ENCODE measurements at regions not wholly inside any gene's neighbourhood (a gene's known extent, or its start where the extent isn't known, plus 50 kb on each side); places are given as distances from the start of the nearest gene placed in this dataset.

GRCh38 chr9:129398961-129399633, 221.0 kb upstream of the IER5L start:
- no peaks in the 10 kb centered on the region for H3K36me3 ChIP-seq (ENCODE audit: control insufficient read depth in 4 of 4, insufficient read depth in 3 of 4, low read depth in 1 of 4, low read length in 3 of 4)
- DNase-seq (ENCODE audit: low spot score), result no peak
- no peaks in the 10 kb centered on the region for H3K27me3 ChIP-seq (ENCODE audit: control insufficient read depth in 4 of 4, insufficient read depth in 4 of 4, low read length in 3 of 4)
- TF ChIP-seq RAD21 (IDR thresholded peaks at IDR 0.05) (no peak), ATF3 (IDR thresholded peaks at IDR 0.05) (no peak), REST (IDR thresholded peaks at IDR 0.05) (no peak), TAF1 (conservative IDR thresholded peaks at IDR 0.05) (no peak), ZBTB33 (IDR thresholded peaks at IDR 0.05) (no peak), FOXA1 (IDR thresholded peaks at IDR 0.05) (no peak), GABPA (IDR thresholded peaks at IDR 0.05 in 1 of 2, conservative IDR thresholded peaks at IDR 0.05 in 1 of 2) (no peak), HNF4A (conservative IDR thresholded peaks at IDR 0.05) (no peak), MAX (IDR thresholded peaks at IDR 0.05) (no peak), SP1 (IDR thresholded peaks at IDR 0.05) (no peak), FOXA2 (IDR thresholded peaks at IDR 0.05) (no peak), RXRA (IDR thresholded peaks at IDR 0.05) (no peak), JUND (IDR thresholded peaks at IDR 0.05) (no peak), HNF4G (IDR thresholded peaks at IDR 0.05) (no peak), NR2F2 (IDR thresholded peaks at IDR 0.05) (no peak)
- no peaks in the 10 kb centered on the region for H3K9me3 ChIP-seq (ENCODE audit: control insufficient read depth in 4 of 4, low read length in 3 of 4)
- no peak overlapping the region for H3K4me3 ChIP-seq (ENCODE audit: low read depth in 1 of 3, low read length in 3 of 3)
- no peak overlapping the region for H3K9ac ChIP-seq (ENCODE audit: low read depth in 1 of 2, low read length in 2 of 2)
- WGBS, result 90% methylated on average over 21 of the region's 21 CpGs
- no peaks in the 10 kb centered on the region for H3K4me1 ChIP-seq (ENCODE audit: control insufficient read depth in 4 of 4, insufficient read depth in 4 of 4, low read length in 3 of 4)
- no peak overlapping the region for H3K27ac ChIP-seq (ENCODE audit: low read depth in 1 of 2, low read length in 2 of 2)

GRCh38 chr9:129398101-129398960, 220.3 kb upstream of the IER5L start:
- Histone ChIP-seq H3K27ac (ENCODE audit: low read depth in 1 of 2, low read length in 2 of 2) (no peak overlapping the region), H3K4me1 (ENCODE audit: control insufficient read depth in 4 of 4, insufficient read depth in 4 of 4, low read length in 3 of 4) (no peaks in the 10 kb centered on the region), H3K9ac (ENCODE audit: low read depth in 1 of 2, low read length in 2 of 2) (no peak overlapping the region), H3K27me3 (ENCODE audit: control insufficient read depth in 4 of 4, insufficient read depth in 4 of 4, low read length in 3 of 4) (no peaks in the 10 kb centered on the region), H3K4me3 (ENCODE audit: low read depth in 1 of 3, low read length in 3 of 3) (no peak overlapping the region), H3K9me3 (ENCODE audit: control insufficient read depth in 4 of 4, low read length in 3 of 4) (no peaks in the 10 kb centered on the region), H3K36me3 (ENCODE audit: control insufficient read depth in 4 of 4, insufficient read depth in 3 of 4, low read depth in 1 of 4, low read length in 3 of 4) (no peaks in the 10 kb centered on the region)
- no peak for DNase-seq (ENCODE audit: low spot score)
- 91% methylated on average over 20 of the region's 20 CpGs for WGBS
- TF ChIP-seq MAX (IDR thresholded peaks at IDR 0.05) (no peak), EGR1 (IDR thresholded peaks at IDR 0.05; ENCODE audit: low read depth in 2 of 2) (no peak), ATF3 (IDR thresholded peaks at IDR 0.05) (no peak), HNF4G (IDR thresholded peaks at IDR 0.05) (no peak), RAD21 (IDR thresholded peaks at IDR 0.05) (no peak), GABPA (IDR thresholded peaks at IDR 0.05 in 1 of 2, conservative IDR thresholded peaks at IDR 0.05 in 1 of 2) (no peak), YY1 (IDR thresholded peaks at IDR 0.05) (no peak), TAF1 (conservative IDR thresholded peaks at IDR 0.05) (no peak), ZBTB33 (IDR thresholded peaks at IDR 0.05) (no peak), SP1 (IDR thresholded peaks at IDR 0.05) (no peak), FOXA1 (IDR thresholded peaks at IDR 0.05) (no peak), RXRA (IDR thresholded peaks at IDR 0.05) (no peak), JUND (IDR thresholded peaks at IDR 0.05) (no peak), FOXA2 (IDR thresholded peaks at IDR 0.05) (no peak)
